Keratinocyte (primary cell): ENCODE measurements at regions not wholly inside any gene's neighbourhood (a gene's known extent, or its start where the extent isn't known, plus 50 kb on each side); places are given as distances from the start of the nearest gene placed in this dataset.

ENCODE experiments used
- DNase-seq: peaks from one replicate; pipeline ENCODE4 v3.0.0-alpha.2; 2011; ENCODE audit warnings: low read depth, missing footprints, low spot score
- FAIRE-seq: peaks from 2 replicates; lab custom pipeline; 2011; peaks lifted over from hg19 to GRCh38; lab: Jason Lieb, UNC
- H2AFZ ChIP-seq: 2 replicates; pipeline ENCODE4 v1.6.0; 2012; ENCODE audit warnings: low read length, control low read depth, inconsistent platforms; ENCODE audit not compliant: control insufficient read depth
- H3K27ac ChIP-seq: 2 replicates; pipeline ENCODE4 v1.5.1; 2011; ENCODE audit warnings: low read length; ENCODE audit not compliant: control insufficient read depth, insufficient read depth
- H3K27me3 ChIP-seq: 3 replicates; pipeline ENCODE4 v1.6.0; 2011; ENCODE audit warnings: low read length; ENCODE audit not compliant: control insufficient read depth, insufficient read depth; ENCODE audit errors: extremely low read depth
- H3K36me3 ChIP-seq, 2 experiments: 2 replicates in 1 of 2; 3 replicates in 1 of 2; pipeline ENCODE4 v1.5.1; 2011; ENCODE audit warnings: low read length in 2 of 2, mild to moderate bottlenecking in 1 of 2; ENCODE audit not compliant: control insufficient read depth in 2 of 2, insufficient read depth in 2 of 2; ENCODE audit errors: extremely low read depth in 1 of 2
- H3K4me1 ChIP-seq: 3 replicates; pipeline ENCODE4 v1.5.1; 2011; ENCODE audit warnings: low read length; ENCODE audit not compliant: control insufficient read depth, insufficient read depth; ENCODE audit errors: extremely low read depth
- H3K4me2 ChIP-seq: 3 replicates; pipeline ENCODE4 v1.6.0; 2011; ENCODE audit warnings: low read depth, low read length; ENCODE audit not compliant: control insufficient read depth, insufficient read depth; ENCODE audit errors: extremely low read depth
- H3K4me3 ChIP-seq, 3 experiments: fragments of 200-600 bp in 1 of 3; sonication (generic) in 1 of 3; 2 replicates in 2 of 3; 3 replicates in 1 of 3; pipeline ENCODE4 v1.5.1; 2011 to 2016; ENCODE audit warnings: low read length in 3 of 3, mild to moderate bottlenecking in 3 of 3, control low read depth in 2 of 3, inconsistent platforms in 1 of 3, low read depth in 1 of 3, mixed read lengths in 1 of 3, mixed run types in 1 of 3, moderate library complexity in 1 of 3; ENCODE audit not compliant: control insufficient read depth in 2 of 3, insufficient read depth in 2 of 3; ENCODE audit errors: extremely low read depth in 1 of 3
- H3K79me2 ChIP-seq: 2 replicates; pipeline ENCODE4 v1.6.0; 2012; ENCODE audit warnings: low read length; ENCODE audit not compliant: control insufficient read depth, insufficient read depth
- H3K9ac ChIP-seq: 3 replicates; pipeline ENCODE4 v1.6.0; 2011; ENCODE audit warnings: low read length; ENCODE audit not compliant: control insufficient read depth, insufficient read depth; ENCODE audit errors: extremely low read depth
- H3K9me1 ChIP-seq: 3 replicates; pipeline ENCODE4 v1.6.0; 2011; ENCODE audit warnings: low read length; ENCODE audit not compliant: control insufficient read depth, insufficient read depth; ENCODE audit errors: extremely low read depth
- H3K9me3 ChIP-seq: 2 replicates; pipeline ENCODE4 v1.5.1; 2012; ENCODE audit warnings: low read depth, low read length; ENCODE audit not compliant: control insufficient read depth
- H4K20me1 ChIP-seq: 3 replicates; pipeline ENCODE4 v1.6.0; 2011; ENCODE audit warnings: low read length; ENCODE audit not compliant: control insufficient read depth, insufficient read depth; ENCODE audit errors: extremely low read depth
- CTCF ChIP-seq, 3 experiments: IDR thresholded peaks in 1 of 3; conservative IDR thresholded peaks in 1 of 3; optimal IDR thresholded peaks in 1 of 3; 2 replicates in 2 of 3; 3 replicates in 1 of 3; pipeline versions ENCODE3 to v1.5.1; 2011; ENCODE audit warnings: low read length in 3 of 3, mild to moderate bottlenecking in 3 of 3, moderate library complexity in 2 of 3, control low read depth in 1 of 3, inconsistent platforms in 1 of 3; ENCODE audit not compliant: insufficient read depth in 2 of 3; ENCODE audit errors: extremely low read depth in 1 of 3
- EZH2 ChIP-seq: IDR thresholded peaks from one replicate; pipeline ENCODE4 v1.6.1; 2012; ENCODE audit warnings: inconsistent platforms, mild to moderate bottlenecking, low read length, moderate library complexity
- dilution Hi-C: fragments of 300-500 bp; cut with MboI; formaldehyde crosslinking; loops from one replicate; pipeline ENCODE4 v1.7.0; 2020; ENCODE audit warnings: low sequenced_read_pairs; ENCODE audit not compliant: extremely low pct_ligation_motif_present

- no peak for FAIRE-seq
- Histone ChIP-seq H3K9ac (no peak overlapping the region), H3K4me1 (no peaks in the 10 kb centered on the region), H3K27ac (no peak overlapping the region), H3K27me3 (no peaks in the 10 kb centered on the region), H3K36me3 (no peaks in the 10 kb centered on the region), H4K20me1 (no peaks in the 10 kb centered on the region), H3K9me3 (no peaks in the 10 kb centered on the region), H3K9me1 (no peaks in the 10 kb centered on the region), H3K4me3 (no peak overlapping the region), H3K4me2 (no peak overlapping the region), H3K79me2 (no peaks in the 10 kb centered on the region), H2AFZ (no peak overlapping the region)
- TF ChIP-seq EZH2 (no peak), CTCF (optimal IDR thresholded peaks at IDR 0.05 in 1 of 3, IDR thresholded peaks at IDR 0.05 in 1 of 3, conservative IDR thresholded peaks at IDR 0.05 in 1 of 3; ENCODE audit: extremely low read depth in 1 of 3, insufficient read depth in 2 of 3, low read length in 3 of 3) (no peak)
- dilution Hi-C loops, result no loop called here
- no peak for DNase-seq
These were observed 366.1 kb upstream of the RPS23 start for GRCh38 chr5:82644229-82644628.

- Histone ChIP-seq H3K4me3 (no peak overlapping the region), H3K9ac (no peak overlapping the region), H3K27me3 (no peaks in the 10 kb centered on the region), H4K20me1 (no peaks in the 10 kb centered on the region), H3K79me2 (no peaks in the 10 kb centered on the region), H3K4me1 (no peaks in the 10 kb centered on the region), H3K27ac (no peak overlapping the region), H3K9me3 (no peaks in the 10 kb centered on the region), H2AFZ (no peak overlapping the region), H3K36me3 (no peaks in the 10 kb centered on the region), H3K9me1 (no peaks in the 10 kb centered on the region), H3K4me2 (no peak overlapping the region)
- TF ChIP-seq CTCF (optimal IDR thresholded peaks at IDR 0.05 in 1 of 3, IDR thresholded peaks at IDR 0.05 in 1 of 3, conservative IDR thresholded peaks at IDR 0.05 in 1 of 3; ENCODE audit: extremely low read depth in 1 of 3, insufficient read depth in 2 of 3, low read length in 3 of 3) (no peak), EZH2 (no peak)
- FAIRE-seq (no peak), DNase-seq (no peak)
- dilution Hi-C loops, result no loop called here
These were observed 364.2 kb upstream of the RPS23 start for GRCh38 chr5:82642313-82642712.
